HG02642 (cell line): ENCODE measurements at regions not wholly inside any gene's neighbourhood (a gene's known extent, or its start where the extent isn't known, plus 50 kb on each side); places are given as distances from the start of the nearest gene placed in this dataset.
"Not testable (repeated sequence)": the region's sequence is repeated elsewhere in the genome, so short reads cannot be mapped to it uniquely, and the experiment has no call there.

Source experiments
- ATAC-seq: cut with Tn5 transposase; IDR thresholded peaks from one replicate; pipeline ENCODE4 v1.9.1; 2021; ENCODE audit warnings: mild to moderate bottlenecking; ENCODE audit not compliant: unreplicated experiment, poor library complexity

- no peak for ATAC-seq
Observed at GRCh38 chr6:151671195-151671594, 136.3 kb upstream of the ESR1 start.

DNA sequence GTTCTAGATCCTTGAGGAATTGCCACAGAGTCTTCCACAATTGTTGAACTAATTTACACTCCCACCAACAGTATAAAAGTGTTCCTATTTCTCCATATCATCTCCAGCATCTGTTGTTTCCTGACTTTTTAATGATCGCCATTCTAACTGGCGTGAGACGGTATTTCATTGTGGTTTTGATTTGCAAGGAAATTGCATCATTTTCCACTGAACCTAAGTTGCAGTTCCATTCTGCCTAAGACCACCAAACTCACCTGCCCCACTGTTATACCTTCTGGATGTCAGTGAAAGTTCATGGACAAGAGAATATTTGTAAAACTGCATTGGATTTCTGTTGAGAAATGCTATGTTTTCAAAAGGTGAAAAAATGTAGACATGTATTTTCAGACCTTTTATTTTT, 132.9 kb upstream of the ESR1 start:
- no peak for ATAC-seq

- peak; percentile 96 for ATAC-seq
Observed at GRCh38 chr6:151675746-151676459, 131.6 kb upstream of the ESR1 start.

GRCh38 chr6:151676460-151676945, 131.0 kb upstream of the ESR1 start:
- no peak for ATAC-seq

- ATAC-seq: no peak
Observed at GRCh38 chr6:151677404-151677803, 130.1 kb upstream of the ESR1 start.

GRCh38 chr6:151679081-151679480, 128.4 kb upstream of the ESR1 start:
- ATAC-seq: no peak

DNA sequence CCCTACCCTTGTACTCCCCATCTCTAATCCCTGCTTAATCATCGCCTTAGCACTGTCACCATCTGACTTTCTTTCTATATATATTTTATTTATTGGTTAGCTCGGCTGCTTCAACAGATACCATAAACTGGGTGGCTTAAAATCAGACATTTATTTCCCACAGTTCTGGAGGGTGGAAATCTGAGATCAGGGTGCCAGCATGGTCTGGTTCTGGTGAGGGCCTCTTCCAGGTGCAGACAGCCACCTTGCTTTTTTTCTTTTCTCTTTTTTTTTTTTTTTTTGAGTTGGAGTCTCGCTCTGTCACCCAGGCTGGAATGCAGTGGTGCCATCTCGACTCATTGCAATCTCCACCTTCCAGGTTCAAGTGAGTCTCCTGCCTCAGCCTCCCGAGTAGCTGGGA, 127.5 kb upstream of the ESR1 start:
- no peak for ATAC-seq

- ATAC-seq: no peak
Observed at GRCh38 chr6:151680846-151681432, 126.5 kb upstream of the ESR1 start.

DNA sequence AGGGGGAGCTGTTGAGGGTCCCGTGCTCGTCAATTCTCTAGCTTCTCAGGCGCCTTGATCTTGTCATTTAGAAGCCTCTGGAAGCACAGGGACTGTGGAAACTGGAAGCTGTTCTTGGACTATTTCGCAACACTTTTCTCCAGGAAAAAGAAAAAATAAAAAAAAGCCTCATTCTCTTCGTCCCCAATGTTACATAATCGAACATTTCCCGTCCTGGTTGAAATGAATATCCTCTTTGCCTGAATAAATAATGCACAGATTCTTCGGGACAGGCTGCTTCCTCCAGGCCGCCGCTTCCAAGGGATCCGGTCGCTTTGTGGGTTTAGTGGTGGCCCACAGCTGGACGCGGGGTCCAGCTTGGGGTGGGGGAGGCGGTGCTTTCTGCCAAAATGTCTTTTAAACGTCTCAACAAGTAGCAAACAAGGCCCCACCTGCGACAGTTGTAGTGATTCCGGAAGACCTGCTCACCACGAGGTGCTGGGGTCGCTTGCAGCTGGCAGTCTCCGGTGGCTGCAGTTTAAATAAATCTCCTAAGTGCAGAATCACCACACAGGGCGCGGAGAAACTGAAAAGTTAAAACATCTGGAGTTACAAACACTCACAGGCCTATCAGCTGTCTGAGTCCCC, 125.9 kb upstream of the ESR1 start:
- peak; percentile 73 for ATAC-seq

GRCh38 chr6:151682251-151682650, 125.2 kb upstream of the ESR1 start:
- no peak for ATAC-seq

DNA sequence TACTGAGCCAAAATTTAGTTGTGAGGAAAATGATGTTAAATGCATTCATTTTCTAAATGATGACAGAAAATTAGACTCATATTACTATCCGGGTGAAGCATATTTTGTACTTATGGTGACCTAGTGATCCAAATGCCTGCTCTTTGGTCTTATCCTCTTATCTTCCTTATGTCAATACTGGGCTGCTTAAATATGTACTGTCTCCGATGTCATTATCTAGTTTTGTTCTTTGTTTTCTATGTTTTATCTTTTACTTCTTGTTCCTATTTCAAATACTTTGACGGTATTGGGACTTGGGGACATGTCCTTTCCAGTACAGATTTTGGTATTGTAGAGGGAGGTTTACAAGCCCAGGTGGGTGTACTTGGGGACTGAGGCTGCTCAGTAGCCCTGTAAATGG, 124.6 kb upstream of the ESR1 start:
- ATAC-seq: no peak

- no peak for ATAC-seq
Observed at GRCh38 chr6:151683381-151683780, 124.1 kb upstream of the ESR1 start.

DNA sequence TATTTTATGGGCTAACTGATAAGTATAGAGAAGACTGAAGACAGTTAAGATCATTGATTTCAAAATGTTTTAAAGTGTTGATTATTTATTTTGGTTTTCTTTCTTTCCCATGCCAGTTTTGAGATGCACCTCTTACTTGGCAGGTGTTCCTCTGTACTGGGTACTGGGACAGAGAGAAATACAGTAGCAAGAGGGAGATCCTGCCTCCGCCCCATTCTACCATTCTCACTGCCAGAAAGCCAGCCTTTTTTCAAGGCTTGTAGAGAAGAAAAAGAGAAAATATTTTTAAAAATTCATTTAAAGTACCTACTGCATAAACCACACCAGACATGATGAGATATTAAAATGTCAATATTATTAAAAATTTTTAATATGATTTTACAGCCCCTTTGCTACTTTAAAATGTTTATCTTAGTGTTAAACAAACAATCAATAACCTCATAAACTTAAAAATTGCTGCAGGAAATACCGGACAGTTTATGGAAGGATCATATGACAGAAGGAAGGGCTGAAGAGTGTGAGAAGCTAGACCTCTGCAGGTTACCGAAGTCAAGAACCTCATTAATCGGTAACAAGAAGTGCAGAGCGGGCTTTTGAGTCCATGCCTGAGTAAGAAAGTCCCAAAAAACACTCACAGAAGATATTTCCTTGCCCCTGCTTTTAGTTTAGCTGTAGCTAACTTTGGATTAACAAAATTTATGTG, 117.8 kb upstream of the ESR1 start:
- ATAC-seq: no peak

DNA sequence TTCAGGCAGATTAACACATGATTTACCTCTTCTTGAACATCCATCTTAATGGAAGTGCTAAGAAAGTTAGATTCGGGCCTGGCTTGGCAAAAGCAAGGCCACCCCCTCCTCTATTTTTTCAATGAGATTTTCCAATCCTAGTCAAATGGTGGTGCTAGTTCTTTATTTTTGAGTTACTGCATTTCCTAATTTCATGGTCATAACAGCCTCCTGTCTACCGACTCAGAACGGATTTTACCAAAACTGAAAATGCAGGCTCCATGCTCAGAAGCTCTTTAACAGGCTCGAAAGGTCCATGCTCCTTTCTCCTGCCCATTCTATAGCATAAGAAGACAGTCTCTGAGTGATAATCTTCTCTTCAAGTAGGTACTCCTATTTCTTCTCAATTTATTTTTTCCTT, 117.2 kb upstream of the ESR1 start:
- ATAC-seq: no peak

DNA sequence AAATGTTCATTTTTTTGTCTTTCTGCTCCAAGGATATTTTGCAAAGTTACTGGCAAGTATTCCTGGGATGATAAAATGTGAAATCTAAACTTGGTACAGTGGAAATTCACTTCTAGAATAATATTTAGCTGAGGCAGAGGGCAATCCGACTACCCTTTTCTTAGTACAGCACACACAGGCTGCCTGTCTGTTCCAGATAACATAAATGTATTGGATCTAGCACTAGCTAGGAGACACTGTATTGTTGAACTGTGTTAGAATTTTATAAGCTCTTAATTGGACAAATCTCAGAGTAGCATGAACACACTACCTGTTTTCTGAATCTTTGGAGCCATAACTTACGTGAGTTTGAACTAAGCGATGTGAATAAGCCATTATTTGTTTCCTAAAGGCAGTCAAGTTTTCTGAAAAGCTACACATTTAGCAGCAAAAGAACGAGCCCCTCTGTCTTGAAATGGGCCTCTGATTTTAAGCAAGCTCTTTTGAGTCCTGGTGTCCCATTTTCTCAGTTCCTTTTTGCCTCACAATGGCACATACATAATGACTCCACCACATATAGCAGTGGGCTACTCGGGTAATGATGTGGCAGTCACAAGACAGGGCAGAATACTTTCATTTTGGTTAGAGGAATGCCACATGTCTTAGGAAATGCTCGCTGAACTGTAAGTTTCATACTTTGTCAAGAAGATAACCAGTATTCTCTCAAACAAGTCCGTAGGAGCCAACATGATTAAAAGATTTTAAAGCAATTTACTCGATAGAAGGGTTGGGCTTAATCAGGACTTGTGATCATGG, 116.5 kb upstream of the ESR1 start:
- peak; percentile 98 for ATAC-seq

DNA sequence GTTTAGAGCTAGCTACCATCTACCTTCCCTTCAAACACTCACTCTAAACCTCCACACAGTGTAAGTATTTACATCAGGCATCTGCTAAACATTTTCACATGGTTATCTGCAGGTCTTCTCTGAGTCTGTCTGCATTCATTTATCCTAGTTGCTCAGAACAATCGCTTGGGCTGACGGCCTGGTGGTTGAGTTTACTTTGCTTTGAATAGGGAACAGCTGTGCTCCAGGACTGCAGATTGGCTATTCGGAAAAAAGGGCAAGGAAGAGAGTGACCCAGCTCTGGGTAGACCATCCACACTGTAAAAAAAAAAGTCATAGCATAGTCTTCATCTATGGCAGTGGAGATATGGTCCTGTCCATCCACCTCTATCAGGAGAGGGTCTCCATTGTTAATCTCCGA, 115.3 kb upstream of the ESR1 start:
- no peak for ATAC-seq

DNA sequence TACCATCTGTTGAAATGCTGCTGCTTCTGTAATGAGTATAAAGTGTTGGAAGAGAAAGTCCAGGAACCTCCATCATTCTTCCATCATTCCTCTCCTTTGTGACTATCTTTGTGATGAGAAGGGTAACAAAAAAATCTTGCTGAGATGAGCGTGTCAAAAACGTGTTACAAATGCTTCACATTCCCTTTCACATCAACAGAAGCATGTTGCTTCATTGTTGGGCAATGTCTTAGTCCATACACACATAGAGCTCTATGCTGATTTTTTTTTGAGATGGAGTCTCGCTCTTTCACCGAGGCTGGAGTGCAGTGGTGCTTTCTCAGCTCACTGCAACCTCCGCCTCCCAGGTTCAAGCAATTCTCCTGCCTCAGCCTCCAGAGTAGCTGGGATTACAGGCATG, 114.1 kb upstream of the ESR1 start:
- no peak for ATAC-seq

DNA sequence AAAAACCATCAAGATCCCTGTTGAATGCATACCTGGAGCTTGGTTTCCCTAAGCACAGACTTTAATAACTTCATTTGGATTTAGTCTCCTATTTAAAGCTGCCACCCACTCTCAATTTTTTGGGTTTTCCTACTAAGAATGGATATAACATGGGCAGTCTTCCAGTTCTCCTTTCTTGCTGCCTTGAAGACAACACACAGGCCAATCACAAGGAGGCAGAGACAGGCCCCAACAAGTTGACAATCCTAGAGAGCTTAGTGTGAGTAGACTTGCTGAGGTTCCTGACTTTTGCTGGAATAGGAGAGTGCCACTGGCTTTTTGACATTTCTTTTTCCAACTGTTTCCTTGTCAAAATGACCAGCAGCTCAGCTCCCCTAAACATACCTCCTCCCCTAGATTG, 112.3 kb upstream of the ESR1 start:
- no peak for ATAC-seq

- not testable (repeated sequence) for ATAC-seq
Observed at GRCh38 chr6:151696302-151696701, 111.2 kb upstream of the ESR1 start.

DNA sequence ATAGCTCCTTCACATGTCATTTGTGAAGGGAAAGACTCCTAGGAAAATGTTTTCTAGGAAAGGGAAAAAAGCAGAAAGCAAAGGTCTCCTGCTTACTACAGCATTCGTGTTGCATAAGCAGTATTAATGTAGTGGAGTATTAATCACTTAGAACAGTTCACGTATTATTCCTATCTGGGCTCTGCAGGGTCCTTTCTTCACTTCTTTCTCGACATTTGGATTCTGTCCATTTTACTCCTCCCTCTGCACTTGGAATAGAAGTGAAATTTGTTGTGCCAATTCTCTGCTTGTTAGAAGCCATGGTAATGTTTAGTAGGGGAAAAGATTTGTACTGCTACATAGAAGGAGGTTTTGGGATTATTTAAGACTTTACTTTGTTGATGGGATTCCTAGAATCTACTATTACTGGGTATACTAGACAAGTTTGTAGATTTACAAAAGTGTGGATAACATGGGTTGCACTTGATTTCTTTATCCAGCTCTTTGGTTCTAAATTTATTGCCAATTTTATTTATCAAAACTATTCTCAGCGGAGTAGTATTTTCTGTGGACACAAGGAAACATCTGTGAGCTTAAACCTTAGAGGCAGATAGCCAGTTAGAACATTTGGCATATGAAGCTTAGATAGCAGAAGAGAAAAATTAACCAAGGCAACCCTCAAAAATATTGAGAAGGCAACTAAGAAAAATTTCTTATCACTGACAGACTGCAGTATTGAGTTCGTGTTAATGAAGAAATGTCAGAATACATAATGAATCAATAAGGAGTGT, 108.4 kb upstream of the ESR1 start:
- no peak for ATAC-seq
